Astrocyte (in vitro differentiated cells and primary cell): ENCODE measurements at regions not wholly inside any gene's neighbourhood (a gene's known extent, or its start where the extent isn't known, plus 50 kb on each side); places are given as distances from the start of the nearest gene placed in this dataset.
"Not testable (repeated sequence)": the region's sequence is repeated elsewhere in the genome, so short reads cannot be mapped to it uniquely, and the experiment has no call there.

Experiments
- CTCF ChIP-seq: IDR thresholded peaks from 2 replicates; pipeline ENCODE4 v1.5.1; 2011; ENCODE audit warnings: low read depth, mild to moderate bottlenecking, inconsistent platforms, low read length, moderate library complexity; ENCODE audit not compliant: insufficient read depth
- EZH2 ChIP-seq: IDR thresholded peaks from 2 replicates; pipeline ENCODE4 v1.6.1; 2012; ENCODE audit warnings: mild to moderate bottlenecking, low read length, inconsistent platforms; ENCODE audit not compliant: insufficient read depth

- TF ChIP-seq CTCF, EZH2: not testable (repeated sequence)
Observed at GRCh38 chr6:156584121-156584520, 193.1 kb upstream of the ARID1B start.
